ENCODE measurements at regions not wholly inside any gene's neighbourhood (a gene's known extent, or its start where the extent isn't known, plus 50 kb on each side); places are given as distances from the start of the nearest gene placed in this dataset.
"Not testable (repeated sequence)": the region's sequence is repeated elsewhere in the genome, so short reads cannot be mapped to it uniquely, and the experiment has no call there.

DNA sequence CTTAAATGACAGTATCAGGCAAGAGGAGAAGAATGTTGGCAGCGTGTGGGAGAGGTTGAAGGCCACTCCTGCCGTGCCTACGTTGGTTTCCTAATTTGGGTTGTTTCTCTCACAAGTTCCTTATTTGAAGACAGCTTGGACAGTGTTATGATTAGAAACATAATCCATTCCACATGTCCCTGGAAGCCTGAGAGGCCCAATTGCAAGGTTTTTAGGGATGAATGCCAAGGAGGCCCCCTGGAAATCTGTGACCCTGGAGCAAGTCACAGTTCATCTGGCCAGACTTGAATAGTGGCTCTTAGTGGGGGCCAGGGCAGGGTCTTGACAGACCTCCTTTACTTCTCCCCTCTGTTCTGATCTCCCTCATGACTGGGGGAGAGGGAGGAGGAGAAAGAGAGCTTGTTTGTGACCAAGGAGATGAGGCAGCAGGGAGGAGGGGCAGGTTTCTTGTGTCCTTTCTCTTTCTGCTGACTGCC lies 584.4 kb upstream of the TBL1XR1 start:
- Histone ChIP-seq H3K4me1 (ENCODE audit: control insufficient read depth in 1 of 2, insufficient read depth in 2 of 2, low read length in 2 of 2) (peaks cover 0 to 21% of the 10 kb centered on the region in 2 donors), H3K36me3 (ENCODE audit: control insufficient read depth in 1 of 2, insufficient read depth in 2 of 2, low read length in 2 of 2) (no peaks in the 10 kb centered on the region), H3K4me3 (ENCODE audit: low read depth in 1 of 2, low read length in 2 of 2) (no peak overlapping the region), H3K27me3 (ENCODE audit: low read depth, low read length) (no peaks in the 10 kb centered on the region), H3K27ac (ENCODE audit: low read length) (no peak overlapping the region), H3K9me3 (ENCODE audit: control insufficient read depth in 1 of 2, low read length in 2 of 2) (no peaks in the 10 kb centered on the region)

GRCh38 chr3:177783338-177783737 lies 586.1 kb upstream of the TBL1XR1 start:
- Histone ChIP-seq H3K4me3 (ENCODE audit: low read depth in 1 of 2, low read length in 2 of 2) (no peak overlapping the region), H3K9me3 (ENCODE audit: control insufficient read depth in 1 of 2, low read length in 2 of 2) (no peaks in the 10 kb centered on the region), H3K36me3 (ENCODE audit: control insufficient read depth in 1 of 2, insufficient read depth in 2 of 2, low read length in 2 of 2) (no peaks in the 10 kb centered on the region), H3K27me3 (ENCODE audit: low read depth, low read length) (no peaks in the 10 kb centered on the region), H3K4me1 (ENCODE audit: control insufficient read depth in 1 of 2, insufficient read depth in 2 of 2, low read length in 2 of 2) (peaks cover 0 to 21% of the 10 kb centered on the region in 2 donors), H3K27ac (ENCODE audit: low read length) (no peak overlapping the region)

DNA sequence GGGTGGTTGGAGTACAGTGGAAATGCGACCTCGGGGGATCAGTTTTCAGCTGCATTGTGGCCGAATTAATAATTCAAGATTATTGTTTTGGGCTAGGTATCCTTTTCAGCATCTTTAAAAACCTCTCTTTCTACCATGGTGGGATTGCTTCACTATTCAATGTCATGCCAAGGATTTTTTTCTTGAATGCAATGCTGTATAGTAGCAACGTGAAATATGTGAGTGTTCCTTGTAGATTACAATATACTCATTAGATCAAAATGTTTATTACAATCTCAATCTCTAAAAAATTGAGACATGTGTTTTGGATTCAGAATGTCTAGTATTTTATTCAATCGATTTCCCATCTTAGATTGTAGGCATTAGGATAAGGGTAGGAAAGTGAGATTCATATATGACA lies 586.5 kb upstream of the TBL1XR1 start:
- H3K9me3 ChIP-seq (ENCODE audit: control insufficient read depth in 1 of 2, low read length in 2 of 2), result no peaks in the 10 kb centered on the region
- no peaks in the 10 kb centered on the region for H3K27me3 ChIP-seq (ENCODE audit: low read depth, low read length)
- H3K4me3 ChIP-seq (ENCODE audit: low read depth in 1 of 2, low read length in 2 of 2), result no peak overlapping the region
- H3K4me1 ChIP-seq (ENCODE audit: control insufficient read depth in 1 of 2, insufficient read depth in 2 of 2, low read length in 2 of 2), result peaks cover 0 to 21% of the 10 kb centered on the region in 2 donors
- no peak overlapping the region for H3K27ac ChIP-seq (ENCODE audit: low read length)
- no peaks in the 10 kb centered on the region for H3K36me3 ChIP-seq (ENCODE audit: control insufficient read depth in 1 of 2, insufficient read depth in 2 of 2, low read length in 2 of 2)

DNA sequence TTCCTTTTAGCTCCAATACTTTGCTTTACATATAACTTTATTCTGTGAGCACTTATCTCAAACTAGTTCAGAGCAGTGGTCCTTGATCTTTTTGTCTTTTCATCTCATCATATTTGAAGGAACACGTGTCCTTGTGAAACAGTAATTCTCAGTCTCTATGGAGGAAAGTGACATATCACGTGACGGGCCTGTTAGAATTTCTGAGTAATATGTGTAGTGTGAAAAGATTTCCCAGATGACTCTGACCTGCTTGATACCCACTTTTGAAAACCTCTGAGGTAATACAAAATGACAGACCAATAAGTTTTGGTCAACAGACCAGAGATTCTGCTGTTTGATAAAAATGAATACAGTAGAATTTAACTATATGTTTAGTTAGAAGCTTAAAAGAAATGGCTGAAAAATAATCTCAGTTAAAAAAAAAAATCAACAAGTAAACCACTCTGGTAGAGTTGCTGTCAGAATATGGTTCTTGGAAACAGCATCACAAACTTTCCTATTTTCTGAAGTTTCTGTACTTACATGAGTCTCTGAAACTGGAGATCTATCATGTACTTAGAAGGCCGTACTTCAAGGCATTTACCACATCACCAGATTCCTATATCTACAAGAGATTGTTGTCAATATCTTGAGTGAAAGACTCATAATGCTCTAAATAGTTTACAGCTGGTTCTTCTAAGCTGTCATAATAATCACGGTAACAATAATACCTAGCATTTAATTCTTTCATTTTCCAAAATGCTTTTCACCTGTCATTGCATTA lies 590.2 kb upstream of the TBL1XR1 start:
- H3K27me3 ChIP-seq (ENCODE audit: low read depth, low read length), result no peaks in the 10 kb centered on the region
- no peak overlapping the region for H3K4me3 ChIP-seq (ENCODE audit: low read depth in 1 of 2, low read length in 2 of 2)
- H3K36me3 ChIP-seq (ENCODE audit: control insufficient read depth in 1 of 2, insufficient read depth in 2 of 2, low read length in 2 of 2), result no peaks in the 10 kb centered on the region
- peaks cover 0 to 4% of the 10 kb centered on the region in 2 donors for H3K4me1 ChIP-seq (ENCODE audit: control insufficient read depth in 1 of 2, insufficient read depth in 2 of 2, low read length in 2 of 2)
- no peaks in the 10 kb centered on the region for H3K9me3 ChIP-seq (ENCODE audit: control insufficient read depth in 1 of 2, low read length in 2 of 2)
- H3K27ac ChIP-seq (ENCODE audit: low read length), result no peak overlapping the region

DNA sequence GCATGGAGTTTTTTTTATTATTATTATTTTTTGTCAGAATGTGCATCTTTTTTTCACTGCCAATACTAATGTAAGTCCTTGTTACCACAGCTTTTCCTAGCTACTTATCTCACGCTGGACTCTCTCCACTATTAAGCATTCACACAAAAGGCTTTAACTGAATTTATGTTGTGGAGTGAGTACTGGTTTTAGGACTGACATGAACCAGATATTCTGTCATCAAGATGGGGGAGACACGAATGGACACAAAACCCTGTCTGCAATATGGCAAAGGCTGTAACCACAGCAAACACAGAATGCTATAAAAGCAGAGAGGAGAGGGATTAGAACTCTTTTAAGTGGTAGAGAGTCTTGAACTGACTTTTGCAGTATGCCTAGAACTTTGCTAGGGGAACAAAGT lies 592.2 kb upstream of the TBL1XR1 start:
- no peaks in the 10 kb centered on the region for H3K27me3 ChIP-seq (ENCODE audit: low read depth, low read length)
- no peaks in the 10 kb centered on the region for H3K36me3 ChIP-seq (ENCODE audit: control insufficient read depth in 1 of 2, insufficient read depth in 2 of 2, low read length in 2 of 2)
- no peak overlapping the region for H3K27ac ChIP-seq (ENCODE audit: low read length)
- no peaks in the 10 kb centered on the region for H3K9me3 ChIP-seq (ENCODE audit: control insufficient read depth in 1 of 2, low read length in 2 of 2)
- no peaks in the 10 kb centered on the region for H3K4me1 ChIP-seq (ENCODE audit: control insufficient read depth in 1 of 2, insufficient read depth in 2 of 2, low read length in 2 of 2)
- no peak overlapping the region for H3K4me3 ChIP-seq (ENCODE audit: low read depth in 1 of 2, low read length in 2 of 2)

GRCh38 chr3:177792311-177793030 lies 595.2 kb upstream of the TBL1XR1 start:
- no peaks in the 10 kb centered on the region for H3K36me3 ChIP-seq (ENCODE audit: control insufficient read depth in 1 of 2, insufficient read depth in 2 of 2, low read length in 2 of 2)
- no peak overlapping the region for H3K27ac ChIP-seq (ENCODE audit: low read length)
- no peaks in the 10 kb centered on the region for H3K27me3 ChIP-seq (ENCODE audit: low read depth, low read length)
- no peaks in the 10 kb centered on the region for H3K4me1 ChIP-seq (ENCODE audit: control insufficient read depth in 1 of 2, insufficient read depth in 2 of 2, low read length in 2 of 2)
- H3K4me3 ChIP-seq (ENCODE audit: low read depth in 1 of 2, low read length in 2 of 2), result no peak overlapping the region
- no peaks in the 10 kb centered on the region for H3K9me3 ChIP-seq (ENCODE audit: control insufficient read depth in 1 of 2, low read length in 2 of 2)

GRCh38 chr3:177793451-177793850 lies 596.2 kb upstream of the TBL1XR1 start:
- Histone ChIP-seq H3K27me3 (ENCODE audit: low read depth, low read length) (no peaks in the 10 kb centered on the region), H3K4me1 (ENCODE audit: control insufficient read depth in 1 of 2, insufficient read depth in 2 of 2, low read length in 2 of 2) (no peaks in the 10 kb centered on the region), H3K27ac (ENCODE audit: low read length) (no peak overlapping the region), H3K36me3 (ENCODE audit: control insufficient read depth in 1 of 2, insufficient read depth in 2 of 2, low read length in 2 of 2) (no peaks in the 10 kb centered on the region), H3K9me3 (ENCODE audit: control insufficient read depth in 1 of 2, low read length in 2 of 2) (no peaks in the 10 kb centered on the region), H3K4me3 (ENCODE audit: low read depth in 1 of 2, low read length in 2 of 2) (no peak overlapping the region)

GRCh38 chr3:177795216-177795615 lies 597.9 kb upstream of the TBL1XR1 start:
- no peaks in the 10 kb centered on the region for H3K36me3 ChIP-seq (ENCODE audit: control insufficient read depth in 1 of 2, insufficient read depth in 2 of 2, low read length in 2 of 2)
- no peaks in the 10 kb centered on the region for H3K27me3 ChIP-seq (ENCODE audit: low read depth, low read length)
- no peaks in the 10 kb centered on the region for H3K9me3 ChIP-seq (ENCODE audit: control insufficient read depth in 1 of 2, low read length in 2 of 2)
- no peaks in the 10 kb centered on the region for H3K4me1 ChIP-seq (ENCODE audit: control insufficient read depth in 1 of 2, insufficient read depth in 2 of 2, low read length in 2 of 2)
- H3K4me3 ChIP-seq (ENCODE audit: low read depth in 1 of 2, low read length in 2 of 2), result no peak overlapping the region
- H3K27ac ChIP-seq (ENCODE audit: low read length), result no peak overlapping the region

- no peaks in the 10 kb centered on the region for H3K27me3 ChIP-seq (ENCODE audit: low read depth, low read length)
- no peaks in the 10 kb centered on the region for H3K4me1 ChIP-seq (ENCODE audit: control insufficient read depth in 1 of 2, insufficient read depth in 2 of 2, low read length in 2 of 2)
- H3K36me3 ChIP-seq (ENCODE audit: control insufficient read depth in 1 of 2, insufficient read depth in 2 of 2, low read length in 2 of 2), result no peaks in the 10 kb centered on the region
- no peak overlapping the region for H3K27ac ChIP-seq (ENCODE audit: low read length)
- no peak overlapping the region for H3K4me3 ChIP-seq (ENCODE audit: low read depth in 1 of 2, low read length in 2 of 2)
- no peaks in the 10 kb centered on the region for H3K9me3 ChIP-seq (ENCODE audit: control insufficient read depth in 1 of 2, low read length in 2 of 2)
Observed at GRCh38 chr3:177795859-177796258, 598.6 kb upstream of the TBL1XR1 start.

GRCh38 chr3:177800147-177800546 lies 602.9 kb upstream of the TBL1XR1 start:
- H3K27me3 ChIP-seq (ENCODE audit: low read depth, low read length); H3K4me1 ChIP-seq (ENCODE audit: control insufficient read depth in 1 of 2, insufficient read depth in 2 of 2, low read length in 2 of 2); H3K27ac ChIP-seq (ENCODE audit: low read length); H3K9me3 ChIP-seq (ENCODE audit: control insufficient read depth in 1 of 2, low read length in 2 of 2); H3K4me3 ChIP-seq (ENCODE audit: low read depth in 1 of 2, low read length in 2 of 2); H3K36me3 ChIP-seq (ENCODE audit: control insufficient read depth in 1 of 2, insufficient read depth in 2 of 2, low read length in 2 of 2): not testable (repeated sequence)

DNA sequence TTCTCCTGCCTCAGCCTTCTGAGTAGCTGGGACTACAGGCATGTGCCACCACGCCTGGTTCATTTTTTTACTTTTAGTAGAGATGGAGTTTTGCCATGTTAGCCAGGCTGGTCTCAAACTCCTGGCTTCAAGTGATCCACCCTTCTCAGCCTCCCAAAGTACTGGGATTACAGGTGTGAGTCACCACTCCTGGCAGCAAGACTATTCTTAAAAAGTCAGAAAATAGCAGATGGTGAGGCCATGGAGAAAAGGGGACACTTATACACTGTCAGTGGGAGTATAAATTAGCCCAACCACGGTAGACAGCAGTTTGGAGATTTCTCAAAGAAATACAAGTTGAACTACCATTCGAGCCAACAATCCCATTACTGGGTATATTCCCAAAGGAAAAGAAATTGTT lies 603.3 kb upstream of the TBL1XR1 start:
- H3K27ac ChIP-seq (ENCODE audit: low read length), result no peak overlapping the region
- no peaks in the 10 kb centered on the region for H3K27me3 ChIP-seq (ENCODE audit: low read depth, low read length)
- no peaks in the 10 kb centered on the region for H3K9me3 ChIP-seq (ENCODE audit: control insufficient read depth in 1 of 2, low read length in 2 of 2)
- H3K4me1 ChIP-seq (ENCODE audit: control insufficient read depth in 1 of 2, insufficient read depth in 2 of 2, low read length in 2 of 2), result no peaks in the 10 kb centered on the region
- no peaks in the 10 kb centered on the region for H3K36me3 ChIP-seq (ENCODE audit: control insufficient read depth in 1 of 2, insufficient read depth in 2 of 2, low read length in 2 of 2)
- H3K4me3 ChIP-seq (ENCODE audit: low read depth in 1 of 2, low read length in 2 of 2), result no peak overlapping the region

Measured in muscle layer of duodenum (tissue), 2 donors.